Fibroblast of lung (primary cell): ENCODE measurements at regions not wholly inside any gene's neighbourhood (a gene's known extent, or its start where the extent isn't known, plus 50 kb on each side); places are given as distances from the start of the nearest gene placed in this dataset.

Experiments
- DNase-seq, 2 donors: peaks; one replicate each; pipeline versions ENCODE4 v3.0.0 to v3.0.0-alpha.2; 2010; ENCODE audit warnings: low read depth in 2 of 2
- H2AFZ ChIP-seq: 2 replicates; pipeline ENCODE4 v1.5.1; 2012; ENCODE audit warnings: low read length, control low read depth, inconsistent platforms
- H3K27ac ChIP-seq: 2 replicates; pipeline ENCODE4 v1.5.1; 2011; ENCODE audit warnings: low read length, control low read depth; ENCODE audit not compliant: insufficient read depth
- H3K27me3 ChIP-seq: 2 replicates; pipeline ENCODE4 v1.5.1; 2011; ENCODE audit warnings: mild to moderate bottlenecking, low read length; ENCODE audit not compliant: control insufficient read depth, insufficient read depth
- H3K36me3 ChIP-seq: 2 replicates; pipeline ENCODE4 v1.5.1; 2011; ENCODE audit warnings: low read length; ENCODE audit not compliant: control insufficient read depth, insufficient read depth
- H3K4me1 ChIP-seq: 2 replicates; pipeline ENCODE4 v1.5.1; 2011; ENCODE audit warnings: low read length; ENCODE audit not compliant: control insufficient read depth, insufficient read depth; ENCODE audit errors: extremely low read depth
- H3K4me2 ChIP-seq: 2 replicates; pipeline ENCODE4 v1.5.1; 2011; ENCODE audit warnings: low read length, control low read depth; ENCODE audit not compliant: insufficient read depth; ENCODE audit errors: extremely low read depth
- H3K4me3 ChIP-seq, 4 experiments: fragments of 200-600 bp in 1 of 4; sonication (generic) in 1 of 4; replicated peaks in 1 of 4; 2 replicates each; pipeline ENCODE4 v1.5.1; 2011 to 2016; ENCODE audit warnings: low read length in 4 of 4, low read depth in 3 of 4, mild to moderate bottlenecking in 3 of 4, control low read depth in 2 of 4, inconsistent platforms in 1 of 4, mixed read lengths in 1 of 4; ENCODE audit not compliant: insufficient read depth in 1 of 4; ENCODE audit errors: control extremely low read depth in 1 of 4
- H3K79me2 ChIP-seq: 2 replicates; pipeline ENCODE4 v1.5.1; 2012; ENCODE audit warnings: mild to moderate bottlenecking, low read length, inconsistent platforms; ENCODE audit not compliant: control insufficient read depth, insufficient read depth
- H3K9ac ChIP-seq: 2 replicates; pipeline ENCODE4 v1.5.1; 2011; ENCODE audit warnings: mild to moderate bottlenecking, low read length, control low read depth; ENCODE audit not compliant: insufficient read depth
- H3K9me3 ChIP-seq: 2 replicates; pipeline ENCODE4 v1.5.1; 2012; ENCODE audit warnings: low read depth, low read length; ENCODE audit not compliant: control insufficient read depth, insufficient read depth
- H4K20me1 ChIP-seq: 2 replicates; pipeline ENCODE4 v1.5.1; 2011; ENCODE audit warnings: low read length; ENCODE audit not compliant: control insufficient read depth, insufficient read depth; ENCODE audit errors: extremely low read depth
- EZH2 ChIP-seq: IDR thresholded peaks from 2 replicates; pipeline ENCODE4 v1.5.1; 2012; ENCODE audit warnings: low read length, control low read depth, mild to moderate bottlenecking; ENCODE audit errors: missing control alignments
- TF ChIP-seq, protein P1 (sequence below), 2 donors: IDR thresholded peaks in 1 of 2; conservative IDR thresholded peaks in 1 of 2; 1 replicate in 1 of 2; 2 replicates in 1 of 2; pipeline ENCODE4 v1.5.1; 2011 to 2012; ENCODE audit warnings: low read length in 2 of 2, control low read depth in 1 of 2, inconsistent platforms in 1 of 2, low read depth in 1 of 2, mild to moderate bottlenecking in 1 of 2

DNA sequence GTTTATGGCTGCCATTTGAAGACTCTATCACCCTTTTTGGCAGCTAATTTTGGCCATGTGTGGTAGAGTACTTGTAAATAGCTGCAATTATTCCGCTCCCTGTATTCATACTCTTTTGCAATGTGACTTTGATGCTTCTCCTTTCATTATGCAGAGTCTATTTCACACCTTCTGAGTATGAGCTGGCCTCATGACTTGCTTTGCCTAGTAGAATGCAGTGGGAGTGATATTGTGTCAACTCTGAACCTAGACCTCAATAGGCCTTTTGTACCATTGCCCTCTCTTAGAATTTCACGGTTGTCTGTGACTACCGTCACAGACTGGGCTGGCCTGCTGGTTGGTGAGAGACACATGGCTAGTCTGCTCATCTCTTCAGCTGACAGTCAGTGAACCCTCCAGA is 118.8 kb downstream of the DDIT4L start:
- DNase-seq = no peak
- Histone ChIP-seq H3K4me2 (no peak overlapping the region), H3K9me3 (no peaks in the 10 kb centered on the region), H3K79me2 (no peaks in the 10 kb centered on the region), H3K27me3 (no peaks in the 10 kb centered on the region), H3K27ac (no peak overlapping the region), H3K36me3 (no peaks in the 10 kb centered on the region), H4K20me1 (no peaks in the 10 kb centered on the region), H3K9ac (no peak overlapping the region), H2AFZ (no peak overlapping the region), H3K4me3 (no peak overlapping the region), H3K4me1 (no peaks in the 10 kb centered on the region)
- no peak for TF ChIP-seq EZH2
- TF ChIP-seq, protein P1, sequence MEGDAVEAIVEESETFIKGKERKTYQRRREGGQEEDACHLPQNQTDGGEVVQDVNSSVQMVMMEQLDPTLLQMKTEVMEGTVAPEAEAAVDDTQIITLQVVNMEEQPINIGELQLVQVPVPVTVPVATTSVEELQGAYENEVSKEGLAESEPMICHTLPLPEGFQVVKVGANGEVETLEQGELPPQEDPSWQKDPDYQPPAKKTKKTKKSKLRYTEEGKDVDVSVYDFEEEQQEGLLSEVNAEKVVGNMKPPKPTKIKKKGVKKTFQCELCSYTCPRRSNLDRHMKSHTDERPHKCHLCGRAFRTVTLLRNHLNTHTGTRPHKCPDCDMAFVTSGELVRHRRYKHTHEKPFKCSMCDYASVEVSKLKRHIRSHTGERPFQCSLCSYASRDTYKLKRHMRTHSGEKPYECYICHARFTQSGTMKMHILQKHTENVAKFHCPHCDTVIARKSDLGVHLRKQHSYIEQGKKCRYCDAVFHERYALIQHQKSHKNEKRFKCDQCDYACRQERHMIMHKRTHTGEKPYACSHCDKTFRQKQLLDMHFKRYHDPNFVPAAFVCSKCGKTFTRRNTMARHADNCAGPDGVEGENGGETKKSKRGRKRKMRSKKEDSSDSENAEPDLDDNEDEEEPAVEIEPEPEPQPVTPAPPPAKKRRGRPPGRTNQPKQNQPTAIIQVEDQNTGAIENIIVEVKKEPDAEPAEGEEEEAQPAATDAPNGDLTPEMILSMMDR (conservative IDR thresholded peaks at IDR 0.05 in 1 of 2, IDR thresholded peaks at IDR 0.05 in 1 of 2; ENCODE audit: low read depth in 1 of 2, low read length in 2 of 2) = no peak

DNA sequence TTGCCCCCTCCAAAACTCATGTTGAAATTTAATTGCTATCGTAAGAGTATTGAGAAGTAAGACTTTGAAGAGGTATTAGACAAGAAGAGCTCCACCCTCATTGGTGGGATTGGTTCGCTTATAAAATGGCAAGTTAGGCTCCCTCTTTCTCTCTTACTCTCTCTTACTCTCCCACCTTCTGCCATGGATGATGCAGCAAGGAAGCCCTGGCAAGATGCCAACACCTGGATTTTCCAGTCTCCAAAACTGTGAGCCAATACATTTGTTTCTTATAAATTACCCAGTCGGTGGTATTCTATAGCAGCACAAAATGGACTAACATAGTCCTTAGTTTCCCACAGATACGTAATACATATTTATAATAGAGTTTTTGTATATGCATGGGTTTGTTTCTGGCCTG is 119.4 kb downstream of the DDIT4L start:
- DNase-seq = no peak
- H3K36me3 ChIP-seq = no peaks in the 10 kb centered on the region
- no peak overlapping the region for H2AFZ ChIP-seq
- H3K79me2 ChIP-seq = no peaks in the 10 kb centered on the region
- H3K27me3 ChIP-seq = no peaks in the 10 kb centered on the region
- H4K20me1 ChIP-seq = no peaks in the 10 kb centered on the region
- H3K27ac ChIP-seq = no peak overlapping the region
- TF ChIP-seq EZH2 = no peak
- TF ChIP-seq, protein P1 (conservative IDR thresholded peaks at IDR 0.05 in 1 of 2, IDR thresholded peaks at IDR 0.05 in 1 of 2; ENCODE audit: low read depth in 1 of 2, low read length in 2 of 2) = no peak
- no peak overlapping the region for H3K4me3 ChIP-seq
- H3K4me2 ChIP-seq = no peak overlapping the region
- no peak overlapping the region for H3K9ac ChIP-seq
- H3K9me3 ChIP-seq = no peaks in the 10 kb centered on the region
- no peaks in the 10 kb centered on the region for H3K4me1 ChIP-seq

DNA sequence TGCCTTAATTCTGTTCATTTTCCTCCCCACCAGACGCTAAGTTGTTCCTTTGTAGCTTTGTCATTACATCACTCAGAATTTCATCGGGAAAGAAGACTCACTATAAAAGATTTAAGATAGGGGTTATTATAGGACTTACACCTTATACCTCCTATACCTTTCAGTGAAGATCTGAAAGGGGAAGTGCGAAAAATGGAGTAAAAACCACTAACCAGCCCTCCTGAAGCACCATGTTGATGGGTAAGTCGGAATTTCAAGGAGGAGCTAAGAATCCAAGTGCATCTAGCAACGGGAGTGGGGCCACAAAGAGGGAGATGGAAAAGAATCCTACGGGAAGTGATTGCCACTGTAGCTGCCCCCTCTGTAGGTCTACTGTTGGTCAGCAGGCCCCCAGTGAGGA is 119.1 kb upstream of the H2AZ1 start:
- Histone ChIP-seq H3K4me1 (no peaks in the 10 kb centered on the region), H3K9ac (no peak overlapping the region), H3K27me3 (no peaks in the 10 kb centered on the region), H3K4me2 (no peak overlapping the region), H2AFZ (no peak overlapping the region), H3K4me3 (no peak overlapping the region), H3K36me3 (no peaks in the 10 kb centered on the region), H3K79me2 (no peaks in the 10 kb centered on the region), H3K9me3 (no peaks in the 10 kb centered on the region), H4K20me1 (no peaks in the 10 kb centered on the region), H3K27ac (no peak overlapping the region)
- TF ChIP-seq, protein P1 (conservative IDR thresholded peaks at IDR 0.05 in 1 of 2, IDR thresholded peaks at IDR 0.05 in 1 of 2; ENCODE audit: low read depth in 1 of 2, low read length in 2 of 2) = no peak
- TF ChIP-seq EZH2 = no peak
- DNase-seq = no peak
